NOMO-1 treated with DMSO at 0.1 percent for 48 hours (cell line): ENCODE measurements at regions not wholly inside any gene's neighbourhood (a gene's known extent, or its start where the extent isn't known, plus 50 kb on each side); places are given as distances from the start of the nearest gene placed in this dataset.
"Not testable (repeated sequence)": the region's sequence is repeated elsewhere in the genome, so short reads cannot be mapped to it uniquely, and the experiment has no call there.

ENCODE experiments used
- DNase-seq: peaks from one replicate; lab custom pipeline; 2025; ENCODE audit not compliant: unreplicated experiment; lab: John Stamatoyannopoulos, UW

DNA sequence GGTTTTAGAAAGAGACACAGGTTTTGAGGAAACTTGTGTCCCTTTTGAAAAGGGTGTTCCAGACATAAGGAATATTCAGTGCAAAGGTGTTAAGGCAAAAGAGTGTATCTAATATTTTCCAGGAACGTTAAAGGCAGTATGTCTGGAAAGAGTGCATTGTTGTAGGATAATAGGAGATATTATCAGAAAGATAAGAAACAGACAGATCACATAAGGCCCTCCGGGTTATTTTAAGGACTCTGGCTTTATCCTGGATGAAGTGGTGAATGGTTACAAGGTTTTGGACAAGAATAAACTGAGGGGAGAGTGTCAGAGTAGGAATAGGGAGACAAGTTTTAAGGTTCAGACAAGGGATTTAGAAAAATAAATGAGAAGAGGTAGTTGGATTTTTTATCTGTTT, 493.7 kb upstream of the GRM7 start:
- DNase-seq: no peak

DNA sequence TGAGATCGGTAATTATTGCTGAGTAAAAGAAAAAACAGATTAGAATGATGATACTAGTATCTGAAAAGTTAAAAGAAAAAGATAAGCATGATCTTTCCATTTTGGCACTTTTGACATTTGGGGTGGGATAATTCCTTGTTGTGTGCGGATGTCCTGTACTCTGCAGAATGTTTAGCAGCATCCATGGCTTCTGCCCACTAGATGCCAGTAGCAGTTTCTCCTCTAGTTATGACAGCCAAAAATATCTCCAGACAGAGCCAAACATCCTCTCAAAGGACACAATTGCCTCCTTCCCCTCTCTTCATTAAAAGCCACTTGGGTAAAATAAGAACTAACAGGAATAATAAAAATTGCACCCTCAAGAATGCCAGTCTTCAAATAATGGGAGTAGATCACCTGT, 468.8 kb upstream of the GRM7 start:
- DNase-seq: no peak

DNA sequence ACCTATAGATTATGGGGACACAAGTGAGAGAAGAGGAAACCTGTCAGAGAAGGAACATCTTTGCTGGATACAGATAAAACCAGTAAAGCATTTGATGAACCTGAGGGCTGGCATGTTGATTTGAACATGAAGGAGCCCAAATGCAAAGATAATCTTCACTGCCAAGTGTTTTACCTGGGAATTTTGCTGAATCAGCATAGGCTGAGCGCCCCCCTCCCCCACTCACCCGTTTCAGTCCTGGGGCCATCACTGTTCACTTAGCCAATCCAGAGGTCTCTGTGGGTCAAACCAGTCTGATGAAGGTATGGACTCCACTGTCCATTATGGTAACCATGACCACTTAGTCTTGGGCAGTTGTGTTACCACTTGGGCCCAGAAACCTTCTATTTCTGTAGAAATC, 466.0 kb upstream of the GRM7 start:
- DNase-seq: no peak

DNA sequence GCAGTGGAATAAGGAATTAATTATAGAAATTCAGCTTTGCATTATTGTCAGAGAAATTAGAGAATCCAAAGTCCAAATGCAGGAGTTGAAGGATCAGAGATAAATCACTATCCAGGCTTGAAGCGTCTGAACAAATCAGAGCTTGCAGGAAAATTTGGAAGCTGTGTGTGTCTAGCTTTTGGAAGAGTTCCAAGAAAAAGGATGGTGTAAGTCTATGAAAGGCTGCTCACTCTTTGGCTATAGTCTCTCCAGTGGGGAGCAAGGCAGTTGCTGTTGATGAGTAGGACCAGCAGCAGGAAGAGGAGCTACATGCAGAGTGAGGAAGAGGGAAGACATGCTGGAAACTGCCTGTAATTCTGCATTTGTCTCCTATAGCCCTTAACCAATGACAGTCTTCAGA, 464.3 kb upstream of the GRM7 start:
- no peak for DNase-seq

DNA sequence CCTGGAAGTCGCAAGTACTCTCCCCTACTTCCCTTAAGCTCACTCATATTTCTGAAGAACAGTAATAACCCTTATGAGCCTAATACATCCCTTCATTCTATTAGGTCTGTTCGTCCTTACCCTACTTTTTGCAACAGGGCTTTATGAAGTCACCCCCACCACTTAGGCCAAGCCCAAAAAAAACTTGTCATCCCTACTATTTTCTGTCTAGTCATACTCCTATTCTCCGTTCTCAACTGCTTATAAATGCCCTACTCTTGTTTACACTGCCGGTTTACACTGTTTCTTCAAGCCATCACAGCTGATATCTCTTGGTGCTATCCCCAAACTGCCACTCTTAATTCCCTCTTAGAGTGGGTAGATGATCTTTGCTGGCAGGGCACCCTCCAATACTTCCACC, 458.2 kb upstream of the GRM7 start:
- not testable (repeated sequence) for DNase-seq

DNA sequence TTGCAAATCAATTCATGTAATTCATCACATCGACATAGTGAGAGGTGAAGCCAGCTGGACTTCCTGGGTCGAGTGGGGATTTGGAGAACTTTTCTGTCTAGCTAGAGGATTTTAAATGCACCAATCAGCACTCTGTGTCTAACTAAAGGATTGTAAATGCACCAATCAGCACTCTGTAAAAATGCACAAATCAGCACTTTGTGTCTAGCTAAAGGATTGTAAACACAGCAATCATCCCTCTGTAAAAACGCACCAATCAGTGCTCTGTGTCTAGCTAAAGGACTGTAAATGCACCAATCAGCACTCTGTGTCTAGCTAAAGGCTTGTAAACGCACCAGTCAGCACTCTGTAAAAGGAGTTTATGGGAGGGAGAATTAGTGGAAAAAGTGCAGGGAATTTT, 454.0 kb upstream of the GRM7 start:
- DNase-seq: not testable (repeated sequence)

DNA sequence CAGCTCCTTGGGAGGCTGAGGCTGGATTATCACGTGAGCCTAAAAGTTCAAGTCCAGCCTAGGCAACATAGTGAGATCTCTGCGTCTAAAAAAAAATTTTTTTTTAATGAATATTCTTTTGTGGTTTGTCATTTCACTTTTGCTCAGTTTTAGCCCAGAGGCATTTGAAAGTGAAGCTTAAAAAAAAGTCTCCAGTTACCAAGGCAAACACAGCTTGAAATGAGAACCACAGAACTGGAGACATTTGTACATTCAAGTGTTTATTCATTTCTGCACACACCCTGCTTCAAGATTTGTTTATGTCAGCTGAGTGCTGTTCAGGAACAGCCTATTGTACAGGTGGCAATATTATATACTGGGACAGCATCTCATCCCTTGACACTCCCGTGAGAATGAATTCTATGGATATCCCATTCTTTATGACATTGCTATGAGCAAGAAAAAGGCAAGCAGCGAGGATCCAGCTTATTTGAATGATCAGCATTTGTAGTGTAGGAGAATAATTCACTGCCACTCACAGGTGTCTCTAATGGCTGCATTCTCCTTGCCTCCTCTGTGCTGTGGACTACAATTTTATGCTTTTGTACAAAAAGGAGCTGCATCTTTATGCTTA, 444.8 kb upstream of the GRM7 start:
- no peak for DNase-seq

DNA sequence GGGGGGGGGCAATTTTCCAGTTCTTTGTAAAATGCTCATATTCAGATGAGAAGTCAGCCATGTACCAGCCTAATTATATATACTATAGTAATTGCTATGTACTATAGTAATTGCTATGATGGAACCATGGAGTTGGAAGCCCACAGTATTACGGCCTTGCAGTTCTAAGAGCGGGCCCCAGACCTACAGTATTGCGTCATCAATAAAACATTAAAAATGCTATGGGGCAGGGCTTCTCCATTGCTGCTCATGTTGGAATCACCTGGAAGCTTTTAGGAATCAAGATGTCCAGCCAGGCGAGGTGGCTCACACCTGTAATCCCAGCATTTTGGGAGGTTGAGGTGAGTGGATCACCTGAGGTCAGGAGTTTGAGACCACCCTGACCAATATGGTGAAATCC, 443.7 kb upstream of the GRM7 start:
- no peak for DNase-seq

DNA sequence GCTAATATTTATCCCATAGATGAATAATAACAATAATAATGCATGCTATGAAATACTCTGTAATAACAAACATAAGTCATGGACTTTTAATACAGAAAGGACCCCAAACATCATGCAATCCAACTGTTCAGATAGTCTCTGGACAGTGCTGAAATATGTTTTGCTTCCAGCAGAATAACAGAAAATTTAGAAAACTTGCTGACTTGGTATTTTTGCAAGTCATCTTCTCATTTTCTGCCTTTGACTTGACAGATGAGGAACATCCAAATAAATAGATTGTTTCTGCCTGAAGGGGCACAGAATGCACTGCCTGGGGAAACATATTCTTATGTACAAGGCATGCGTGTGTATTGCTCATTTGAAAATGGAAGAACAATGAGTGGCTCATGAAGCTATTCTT, 442.4 kb upstream of the GRM7 start:
- no peak for DNase-seq

DNA sequence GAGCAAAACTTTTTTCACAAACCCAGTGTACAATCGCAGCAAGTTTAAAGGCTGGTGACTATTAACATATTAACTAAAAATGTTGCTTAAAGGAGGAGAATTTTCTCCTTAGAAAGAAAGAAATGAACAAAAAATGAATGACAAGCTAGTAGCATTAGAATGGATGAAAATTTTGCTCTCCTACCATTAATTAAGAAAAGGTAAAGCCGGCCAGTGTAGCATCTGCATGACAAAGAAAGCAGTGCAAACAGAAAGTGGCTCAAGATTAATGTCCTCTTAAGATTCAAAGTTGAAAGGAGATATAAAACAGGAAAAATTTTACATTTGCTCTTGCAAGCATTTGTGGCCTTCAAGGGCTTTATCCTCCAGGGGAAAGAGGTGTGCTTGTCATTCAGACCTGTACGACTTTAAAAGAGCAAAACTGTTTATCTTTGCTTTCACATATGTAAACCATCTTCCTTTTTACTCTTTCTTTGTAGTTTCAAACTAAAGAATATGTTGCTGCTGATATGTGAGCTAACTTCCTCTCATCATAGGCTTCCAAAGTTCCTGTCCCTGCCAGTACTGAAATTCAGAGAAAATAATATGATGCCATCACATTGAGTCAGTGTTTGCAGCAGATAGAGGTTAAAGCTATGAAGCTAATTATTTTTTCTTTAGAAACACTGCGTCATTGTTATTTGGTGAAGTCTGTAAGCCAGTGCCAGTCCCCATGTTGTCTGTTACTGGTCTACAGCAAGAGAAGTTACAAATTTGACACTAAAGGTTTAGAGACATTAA, 439.1 kb upstream of the GRM7 start:
- no peak for DNase-seq

DNA sequence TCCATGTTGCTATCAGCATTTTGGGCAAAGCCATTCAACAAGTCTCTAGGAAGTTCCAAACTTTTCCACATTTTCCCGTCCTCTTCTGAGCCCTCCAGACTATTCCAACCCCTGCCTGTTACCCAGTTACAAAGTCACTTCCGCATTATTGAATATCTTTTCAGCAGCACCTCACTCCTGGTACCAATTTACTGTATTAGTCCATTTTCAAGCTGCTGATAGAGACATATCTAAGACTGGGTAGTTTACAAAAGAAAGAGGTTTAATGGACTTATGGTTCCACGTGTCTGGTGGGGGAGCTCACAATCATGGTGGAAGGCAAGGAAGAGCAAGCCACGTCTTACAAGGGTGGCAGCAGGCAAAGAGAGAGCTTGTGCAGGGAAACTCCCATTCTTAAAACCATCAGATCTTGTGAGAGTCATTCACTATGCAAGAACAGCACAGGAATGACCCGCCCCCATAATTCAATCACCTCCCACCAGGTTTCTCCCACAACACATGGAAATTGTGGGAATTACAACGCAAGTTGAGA, 435.6 kb upstream of the GRM7 start:
- DNase-seq: no peak

DNA sequence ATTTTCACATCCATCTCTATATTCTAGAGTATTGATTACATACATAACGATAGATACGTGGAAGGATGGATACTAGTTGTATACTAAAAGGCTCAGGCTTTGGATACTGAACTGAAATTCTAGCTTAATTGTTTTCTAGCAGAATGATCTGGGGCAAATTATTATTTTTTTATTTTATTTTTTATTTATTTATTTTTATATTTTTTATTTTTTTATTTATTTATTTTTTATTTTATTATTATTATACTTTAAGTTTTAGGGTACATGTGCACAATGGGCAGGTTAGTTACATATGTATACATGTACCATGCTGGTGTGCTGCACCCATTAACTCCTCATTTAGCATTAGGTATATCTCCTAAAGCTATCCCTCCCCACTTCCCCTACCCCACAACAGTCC, 432.6 kb upstream of the GRM7 start:
- not testable (repeated sequence) for DNase-seq

DNA sequence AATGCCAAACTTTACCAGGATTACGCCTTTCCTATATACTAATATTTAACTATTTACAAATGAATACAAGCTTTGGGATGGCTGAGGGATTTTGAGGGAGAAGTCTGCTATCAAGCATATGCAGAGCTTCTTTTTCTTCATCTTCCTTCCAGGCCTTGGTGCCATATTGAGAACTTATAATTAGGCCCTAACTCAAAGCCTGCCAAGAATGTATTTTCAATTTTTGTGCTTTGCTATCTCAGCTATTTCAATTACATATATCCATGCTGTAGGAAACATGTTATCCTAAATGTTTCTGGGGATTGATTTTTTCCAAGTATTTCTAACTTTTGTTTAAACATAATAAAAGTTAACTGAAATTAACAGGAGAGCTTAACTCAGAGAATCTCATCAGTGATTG, 425.0 kb upstream of the GRM7 start:
- DNase-seq: no peak

DNA sequence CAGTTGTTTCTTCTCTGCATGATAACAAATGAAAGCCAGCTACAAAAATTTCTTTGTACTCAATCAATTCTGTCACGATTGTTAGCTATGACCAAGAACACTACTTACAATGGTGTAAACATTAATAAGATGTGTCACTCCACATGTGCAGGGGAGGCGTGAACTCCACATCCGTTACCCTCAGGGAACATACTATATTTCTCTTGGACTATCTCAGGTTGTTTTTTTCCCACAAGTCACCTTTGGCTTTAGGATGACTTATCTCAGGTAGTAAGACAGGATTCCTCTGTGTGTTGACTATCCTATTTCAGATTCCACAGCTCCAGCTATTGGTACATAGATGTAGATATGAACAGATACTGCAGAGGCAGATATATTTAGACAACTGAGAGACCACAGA, 423.3 kb upstream of the GRM7 start:
- DNase-seq: no peak

DNA sequence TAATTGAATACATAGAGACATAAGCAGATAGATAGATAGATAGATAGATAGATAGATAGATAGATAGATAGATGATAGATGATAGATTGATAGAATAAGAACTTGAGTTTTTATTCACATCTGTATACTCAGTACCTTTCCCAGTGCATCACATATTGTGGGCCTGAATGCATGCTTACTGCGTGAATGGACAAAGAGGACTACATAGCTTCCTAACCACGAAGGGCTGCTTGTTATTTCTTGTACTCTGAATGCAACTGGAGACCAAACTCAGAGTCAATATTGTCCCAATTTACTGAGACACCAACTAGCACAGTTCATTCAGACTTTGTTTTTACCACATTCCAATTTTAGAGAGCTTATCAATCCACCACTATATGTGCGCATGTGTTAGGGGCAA, 422.9 kb upstream of the GRM7 start:
- no peak for DNase-seq

DNA sequence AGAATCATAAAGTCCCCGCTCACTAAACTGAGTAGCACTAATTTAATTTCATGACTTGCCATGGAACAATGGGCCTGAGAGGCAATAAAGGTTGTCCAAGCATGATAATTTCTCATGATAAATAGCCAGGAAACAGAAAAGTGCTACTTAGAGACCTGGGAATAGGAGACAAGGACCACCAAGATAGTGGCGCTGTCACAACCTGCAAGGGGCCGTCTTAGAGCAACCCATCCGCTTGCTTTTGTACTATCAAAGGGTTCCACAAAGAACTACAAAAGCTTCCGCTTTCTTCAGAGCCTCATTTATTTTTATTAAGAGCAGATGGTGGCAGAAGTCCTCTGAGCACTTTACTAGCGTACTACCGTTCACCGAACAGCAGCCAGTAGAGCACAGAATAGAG, 421.7 kb upstream of the GRM7 start:
- DNase-seq: no peak

DNA sequence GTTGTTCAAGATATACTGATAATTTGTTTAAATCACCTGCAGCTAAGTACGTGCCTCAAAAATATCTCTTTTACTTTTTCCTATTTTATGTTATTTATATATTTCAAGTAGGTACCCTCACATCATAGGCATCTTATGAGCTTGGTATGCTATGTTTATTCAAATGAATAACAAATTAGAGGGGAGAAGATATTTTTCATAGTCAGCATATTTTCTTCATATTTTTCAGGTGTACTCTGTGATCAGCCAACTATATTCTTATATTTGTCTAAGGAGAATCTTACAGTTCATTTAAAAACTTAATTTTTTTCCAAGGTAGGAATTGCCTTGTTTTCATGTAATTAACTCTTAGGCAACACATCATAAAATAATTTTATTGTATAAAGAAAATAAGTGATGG, 421.1 kb upstream of the GRM7 start:
- no peak for DNase-seq

DNA sequence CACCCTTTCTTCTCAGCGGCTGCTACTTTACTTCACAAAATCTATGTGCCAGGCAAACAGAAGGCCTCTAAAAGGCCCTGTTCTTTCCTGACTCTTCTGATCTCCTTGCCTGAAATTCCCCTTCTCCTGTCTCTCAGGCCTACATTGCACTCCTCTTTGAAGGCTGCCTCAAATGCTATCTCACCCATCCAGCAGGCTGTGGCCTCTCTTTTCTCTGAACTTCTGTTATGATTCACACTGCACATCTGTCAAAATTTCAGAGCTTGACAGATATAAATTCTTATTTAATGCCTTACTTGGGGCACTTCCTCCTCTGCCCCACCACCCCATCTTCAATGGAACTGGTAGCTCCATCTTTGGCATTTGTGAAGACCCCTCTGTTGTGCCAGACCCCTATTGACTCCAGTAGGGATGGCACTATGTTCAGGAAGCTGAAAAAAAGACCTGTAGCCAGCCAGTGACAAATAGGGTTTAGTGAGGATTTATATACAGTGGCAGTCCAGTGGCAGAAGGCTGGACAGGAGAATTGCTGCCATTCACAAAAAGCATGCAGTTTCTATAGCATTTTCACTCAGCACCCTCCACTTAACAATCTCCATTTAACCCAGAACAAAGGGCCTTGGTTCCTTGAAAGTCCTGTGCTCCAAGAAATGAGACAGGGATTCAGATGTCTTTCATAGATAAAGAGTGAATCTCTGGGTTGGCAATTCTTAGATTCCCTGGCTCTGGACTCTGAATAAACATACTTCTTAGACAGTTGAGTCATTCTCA, 415.8 kb upstream of the GRM7 start:
- no peak for DNase-seq

DNA sequence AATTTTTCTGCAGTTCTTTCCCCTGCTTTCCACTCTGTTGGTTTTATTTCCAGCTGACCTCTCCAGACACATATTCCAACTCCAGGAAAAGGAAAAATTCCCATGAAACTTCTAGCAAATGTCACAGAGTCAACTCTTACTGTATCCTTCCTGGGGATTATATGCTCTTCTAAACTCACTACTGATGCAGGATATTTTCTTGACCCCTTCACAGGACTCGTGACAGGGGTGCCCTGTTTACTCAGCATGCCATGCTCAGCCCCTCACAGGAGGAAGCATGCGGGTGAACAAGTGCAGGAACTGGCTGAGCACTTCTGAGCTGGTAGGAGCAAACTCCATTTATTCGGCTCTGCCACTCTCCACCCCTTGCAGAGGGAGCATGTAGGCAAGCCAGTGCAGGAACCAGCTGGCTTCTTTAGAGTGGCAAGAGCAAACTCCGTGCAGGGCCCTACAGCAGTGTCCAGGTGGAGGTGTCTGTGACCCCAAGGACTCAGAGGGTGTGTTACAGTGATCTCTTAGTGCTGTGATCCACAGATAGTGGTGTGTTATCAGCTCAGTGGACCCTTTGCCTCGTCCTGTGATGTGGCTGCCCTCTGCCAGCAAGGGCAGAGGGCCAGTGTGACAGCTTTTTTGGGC, 413.6 kb upstream of the GRM7 start:
- DNase-seq: no peak

DNA sequence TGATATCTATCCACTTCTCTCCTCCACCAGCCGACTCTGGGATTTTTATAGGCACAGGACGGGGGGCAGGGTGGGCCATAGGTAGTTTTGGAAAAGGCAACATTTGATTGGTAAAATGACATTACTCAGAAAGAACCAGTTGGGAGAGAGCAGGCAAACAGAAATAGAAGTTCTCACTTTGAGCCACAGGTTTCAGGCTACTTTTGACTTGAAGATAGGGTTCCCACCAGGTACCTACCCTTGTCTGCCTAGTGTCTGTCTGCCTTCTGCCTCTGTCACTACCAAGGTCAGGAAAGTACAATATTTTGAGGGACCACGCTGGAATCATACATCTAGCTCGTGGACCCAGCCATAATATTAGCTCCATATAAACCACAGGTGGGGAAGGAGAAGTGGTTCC, 412.9 kb upstream of the GRM7 start:
- no peak for DNase-seq

DNA sequence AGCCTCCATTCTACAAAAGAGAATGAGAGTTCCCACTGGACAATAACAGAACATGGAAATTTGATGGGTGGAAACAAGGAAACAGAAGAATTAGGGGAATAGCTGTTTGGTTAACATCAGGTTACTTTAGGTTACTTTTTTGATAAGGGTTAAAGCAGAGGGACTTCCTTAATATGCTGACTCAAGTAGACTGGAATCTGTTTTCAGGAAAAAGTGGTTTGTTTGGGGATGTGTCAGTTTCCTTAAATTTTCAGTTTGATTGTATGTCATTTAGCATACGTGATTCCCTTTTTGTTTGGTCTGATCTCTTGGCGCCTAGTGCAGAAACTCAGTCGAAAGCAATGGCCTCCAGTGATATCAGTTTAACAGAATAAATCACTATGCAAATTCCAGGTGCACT, 411.8 kb upstream of the GRM7 start:
- DNase-seq: no peak

DNA sequence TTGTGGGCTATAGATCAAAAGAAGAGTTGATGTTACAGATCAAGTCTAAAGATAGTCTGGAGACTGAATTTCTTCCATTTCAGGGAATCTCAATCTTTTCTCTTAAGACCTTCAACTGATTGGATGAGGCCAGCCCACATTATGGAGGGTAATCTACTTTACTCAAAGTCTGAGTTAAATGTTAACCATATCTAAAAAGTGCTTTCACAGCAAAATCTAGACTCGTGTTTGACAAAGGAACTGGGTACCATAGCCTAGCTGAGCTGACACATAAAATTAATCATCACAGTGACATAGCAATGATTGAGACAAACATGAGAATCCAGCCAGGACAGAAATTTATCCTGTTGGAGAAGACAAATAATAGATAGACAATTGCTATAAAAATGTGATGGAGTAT, 407.9 kb upstream of the GRM7 start:
- DNase-seq: no peak
